ENCODE measurements at regions not wholly inside any gene's neighbourhood (a gene's known extent, or its start where the extent isn't known, plus 50 kb on each side); places are given as distances from the start of the nearest gene placed in this dataset.
A peak's percentile ranks its signal among the peaks of the same experiment; 100 is the strongest.

GRCh38 chr14:105861985-105862465, 335.6 kb downstream of the TMEM121 start:
- H3K9me3 ChIP-seq, result no peaks in the 10 kb centered on the region
- peak in 2 of 3 donors; percentile 13 to 52 for DNase-seq
- no peaks in the 10 kb centered on the region for H3K36me3 ChIP-seq (ENCODE audit: low read depth)
- no peak overlapping the region for H3K4me3 ChIP-seq
- no peak for TF ChIP-seq CTCF (IDR thresholded peaks at IDR 0.05)
- ATAC-seq, result peak; percentile 17
- no peaks in the 10 kb centered on the region for H3K4me1 ChIP-seq (ENCODE audit: low read depth)
- intact Hi-C loops (cut with DNase I, micrococcal nuclease), result no loop called here

GRCh38 chr14:105862581-105863239, 336.3 kb downstream of the TMEM121 start:
- H3K4me1 ChIP-seq (ENCODE audit: low read depth), result no peaks in the 10 kb centered on the region
- no peaks in the 10 kb centered on the region for H3K9me3 ChIP-seq
- no peaks in the 10 kb centered on the region for H3K36me3 ChIP-seq (ENCODE audit: low read depth)
- ATAC-seq (no peak), DNase-seq (peak in 1 of 3 donors; percentile 13)
- no peak for TF ChIP-seq CTCF (IDR thresholded peaks at IDR 0.05)
- no peak overlapping the region for H3K4me3 ChIP-seq
- intact Hi-C loops (cut with DNase I, micrococcal nuclease), result no loop called here

GRCh38 chr14:105863296-105864108, 337.1 kb downstream of the TMEM121 start:
- TF ChIP-seq CTCF (IDR thresholded peaks at IDR 0.05), result no peak
- H3K4me1 ChIP-seq (ENCODE audit: low read depth), result no peaks in the 10 kb centered on the region
- H3K4me3 ChIP-seq, result no peak overlapping the region
- no peaks in the 10 kb centered on the region for H3K36me3 ChIP-seq (ENCODE audit: low read depth)
- intact Hi-C loops (cut with DNase I, micrococcal nuclease), result no loop called here
- no peak for ATAC-seq
- H3K9me3 ChIP-seq, result no peaks in the 10 kb centered on the region
- DNase-seq, result peak in 2 of 3 donors; percentile 10 to 40

- no peak for ATAC-seq
- DNase-seq, result no peak
- TF ChIP-seq CTCF (IDR thresholded peaks at IDR 0.05), result no peak
- H3K9me3 ChIP-seq, result no peaks in the 10 kb centered on the region
- H3K4me1 ChIP-seq (ENCODE audit: low read depth), result no peaks in the 10 kb centered on the region
- no peaks in the 10 kb centered on the region for H3K36me3 ChIP-seq (ENCODE audit: low read depth)
- intact Hi-C loops (cut with DNase I, micrococcal nuclease), result no loop called here
- no peak overlapping the region for H3K4me3 ChIP-seq
Measured at GRCh38 chr14:105864116-105864515, 337.7 kb downstream of the TMEM121 start.

GRCh38 chr14:105864651-105865265, 338.4 kb downstream of the TMEM121 start:
- ATAC-seq (no peak), DNase-seq (peak in 2 of 3 donors; percentile 6 to 38)
- H3K9me3 ChIP-seq, result no peaks in the 10 kb centered on the region
- H3K36me3 ChIP-seq (ENCODE audit: low read depth), result no peaks in the 10 kb centered on the region
- no peak overlapping the region for H3K4me3 ChIP-seq
- intact Hi-C loops (cut with DNase I, micrococcal nuclease), result no loop called here
- no peak for TF ChIP-seq CTCF (IDR thresholded peaks at IDR 0.05)
- no peaks in the 10 kb centered on the region for H3K4me1 ChIP-seq (ENCODE audit: low read depth)

Data from mucosa of descending colon (tissue), 3 donors.